HT-29 (cell line): ENCODE measurements at regions not wholly inside any gene's neighbourhood (a gene's known extent, or its start where the extent isn't known, plus 50 kb on each side); places are given as distances from the start of the nearest gene placed in this dataset.

Source experiments
- DNase-seq: peaks from one replicate; pipeline ENCODE4 v3.0.0-alpha.2; 2015; ENCODE audit warnings: low spot score

DNA sequence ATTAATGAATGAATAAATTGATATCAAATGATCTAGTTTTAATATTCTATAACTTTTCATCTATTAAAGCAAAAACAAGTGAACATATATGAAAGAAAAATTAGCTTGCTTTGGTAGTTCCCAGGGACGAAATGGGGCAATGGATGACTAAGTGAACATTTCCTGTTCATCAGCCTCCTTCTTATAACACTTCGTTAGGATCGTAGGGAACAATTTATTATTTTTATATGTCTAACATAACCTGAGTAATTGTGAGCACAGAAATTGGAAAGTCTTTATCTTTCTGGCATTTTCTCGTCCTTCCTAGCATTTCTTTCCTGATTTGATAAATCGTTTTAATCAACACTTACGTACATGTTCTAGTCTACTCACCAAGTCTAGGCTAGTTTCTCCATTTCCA lies 59.1 kb upstream of the PPP1R3C start:
- no peak for DNase-seq

DNA sequence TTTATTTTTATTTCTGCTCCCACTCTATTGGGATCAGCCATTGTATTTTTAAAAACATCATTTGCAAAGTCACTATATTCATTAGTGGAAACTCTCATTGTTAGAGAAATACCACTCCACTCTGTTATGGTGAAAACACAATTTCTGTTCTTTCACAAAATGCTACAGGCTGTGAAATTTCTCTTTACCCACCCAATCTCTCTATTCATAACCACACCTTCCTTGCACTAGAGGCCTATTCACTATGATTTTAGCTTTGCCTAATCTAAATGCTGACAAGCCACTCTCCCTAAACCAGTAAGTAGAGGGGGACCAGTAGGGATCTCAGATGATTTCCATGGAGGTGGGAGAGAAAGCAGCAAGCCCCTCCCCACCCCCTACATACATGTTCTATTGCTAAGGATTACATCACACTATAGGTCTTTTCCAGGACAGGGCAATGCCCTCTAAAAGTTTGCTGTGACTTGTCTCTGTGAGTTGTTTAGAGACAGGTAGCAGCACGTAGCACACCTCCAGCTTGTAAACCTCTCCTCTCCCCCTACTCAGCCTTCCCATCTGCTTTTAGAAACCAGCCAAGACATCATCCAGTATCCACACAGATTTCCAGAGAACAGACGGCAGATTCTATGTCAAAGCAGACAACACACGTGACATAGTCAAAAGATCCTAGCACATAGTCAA lies 58.3 kb upstream of the PPP1R3C start:
- DNase-seq, result no peak

DNA sequence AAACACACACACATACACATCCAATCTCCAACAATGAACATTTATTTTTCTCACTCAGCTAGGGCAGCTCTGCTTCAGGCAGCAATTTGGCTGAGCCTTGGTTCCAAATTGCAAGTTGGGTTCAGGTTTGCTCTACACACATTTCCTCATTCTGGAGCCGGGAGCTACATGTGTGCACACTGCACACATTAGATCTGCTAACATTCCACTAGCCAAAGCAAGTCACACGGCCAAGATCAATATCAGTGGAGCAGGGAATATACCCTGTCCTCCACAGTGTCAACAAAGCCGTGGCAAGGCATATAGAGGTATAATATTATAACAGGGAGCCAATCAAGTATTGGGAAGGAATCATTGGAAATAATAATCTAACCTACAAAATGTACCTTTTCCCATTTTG lies 57.5 kb upstream of the PPP1R3C start:
- DNase-seq, result no peak

DNA sequence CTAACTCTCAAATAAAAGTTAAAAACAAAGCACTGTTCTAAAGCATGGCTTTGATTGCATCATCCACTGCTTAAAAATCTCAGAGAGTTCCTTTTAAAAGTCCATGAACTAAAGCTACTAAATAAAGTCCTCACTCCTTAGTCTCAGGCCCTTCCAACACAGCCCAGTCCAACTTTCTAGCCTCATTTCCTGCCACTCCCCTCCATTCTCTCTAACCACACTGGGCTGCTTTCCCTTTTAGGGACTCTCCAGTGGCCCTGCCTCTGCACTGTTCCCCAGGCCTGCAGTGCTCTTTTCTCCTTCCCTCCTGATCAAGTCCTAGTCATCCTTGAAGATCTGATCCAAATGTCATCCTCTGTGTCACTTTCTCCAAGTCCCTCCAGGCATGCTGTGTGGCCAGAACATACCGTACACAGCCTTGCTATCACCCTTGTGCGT lies 56.9 kb upstream of the PPP1R3C start:
- DNase-seq, result no peak

- DNase-seq, result no peak
Observed at GRCh38 chr10:91684841-91685240, 52.0 kb upstream of the PPP1R3C start.

GRCh38 chr10:91683975-91684374 lies 51.1 kb upstream of the PPP1R3C start:
- no peak for DNase-seq

- DNase-seq, result no peak
Observed at GRCh38 chr10:91682912-91683311, 50.0 kb upstream of the PPP1R3C start.
